ENCODE measurements at regions not wholly inside any gene's neighbourhood (a gene's known extent, or its start where the extent isn't known, plus 50 kb on each side); places are given as distances from the start of the nearest gene placed in this dataset.
A peak's percentile ranks its signal among the peaks of the same experiment; 100 is the strongest.

GRCh38 chr15:39283531-39283930, 297.3 kb upstream of the THBS1 start:
- DNase-seq (ENCODE audit: insufficient read length, low spot score) (no peak), FAIRE-seq (no peak)

GRCh38 chr15:39285071-39285470, 295.8 kb upstream of the THBS1 start:
- no peak for DNase-seq (ENCODE audit: insufficient read length, low spot score)
- no peak for FAIRE-seq

DNA sequence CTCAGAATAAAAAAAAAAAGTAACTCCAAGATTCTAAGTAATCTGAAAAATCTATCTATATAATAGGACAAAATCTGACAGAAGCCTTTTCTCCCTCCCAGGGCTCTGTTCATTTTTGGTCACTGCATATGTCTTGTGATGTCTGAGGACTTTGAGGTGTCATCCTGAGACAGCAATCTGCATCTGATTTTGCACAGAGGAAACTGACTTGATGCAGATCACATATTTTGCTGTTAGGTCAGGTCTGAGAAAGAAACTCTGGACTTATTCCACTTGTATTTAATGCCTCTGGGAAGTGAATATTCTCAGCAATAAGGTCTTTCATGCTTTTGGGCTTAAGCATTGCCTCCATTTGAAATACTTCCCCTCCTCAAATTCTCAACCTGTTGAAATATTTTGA, 295.2 kb upstream of the THBS1 start:
- DNase-seq (ENCODE audit: insufficient read length, low spot score) (no peak), FAIRE-seq (no peak)

GRCh38 chr15:39286706-39287105, 294.2 kb upstream of the THBS1 start:
- no peak for FAIRE-seq

GRCh38 chr15:39287322-39288195, 293.3 kb upstream of the THBS1 start:
- DNase-seq (ENCODE audit: insufficient read length, low spot score) (no peak), FAIRE-seq (no peak)

More at GRCh38 chr15:39286706-39287105, 294.2 kb upstream of the THBS1 start:
- DNase-seq (ENCODE audit: insufficient read length, low spot score), result no peak

DNA sequence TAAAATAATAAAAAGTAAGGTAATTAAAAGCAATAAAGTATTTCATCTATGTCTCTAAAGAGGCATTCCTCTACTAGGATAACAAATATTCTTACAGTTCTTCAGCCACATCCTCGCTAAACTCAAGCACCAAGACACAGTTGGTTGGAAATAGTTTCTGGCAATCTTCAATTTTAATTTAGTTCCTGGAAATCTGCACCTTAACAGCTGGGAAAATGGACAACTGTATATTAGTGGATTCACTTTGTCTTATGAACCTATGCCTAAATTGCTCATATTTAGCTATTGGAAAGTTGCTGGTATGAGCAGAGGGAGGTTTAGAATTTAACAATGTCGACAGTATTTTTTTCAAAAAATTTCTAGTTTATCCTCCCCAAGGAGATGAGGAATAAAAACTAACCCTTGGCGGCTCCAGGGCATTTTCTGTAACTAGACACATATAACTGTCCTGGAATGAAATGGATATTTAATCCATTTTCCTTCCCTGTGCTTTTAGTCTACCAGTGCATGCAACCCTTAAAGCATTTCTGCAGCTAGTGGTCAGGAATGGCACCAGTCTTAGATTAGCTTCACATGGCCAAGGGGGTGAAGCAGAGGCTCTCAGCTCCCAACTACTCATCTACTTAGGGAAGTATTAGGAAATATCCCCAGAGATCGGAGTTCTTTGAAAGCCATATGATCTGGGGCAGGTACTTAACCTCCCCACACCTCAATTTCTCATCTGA, 290.0 kb upstream of the THBS1 start:
- FAIRE-seq (no peak), DNase-seq (ENCODE audit: insufficient read length, low spot score) (no peak)

DNA sequence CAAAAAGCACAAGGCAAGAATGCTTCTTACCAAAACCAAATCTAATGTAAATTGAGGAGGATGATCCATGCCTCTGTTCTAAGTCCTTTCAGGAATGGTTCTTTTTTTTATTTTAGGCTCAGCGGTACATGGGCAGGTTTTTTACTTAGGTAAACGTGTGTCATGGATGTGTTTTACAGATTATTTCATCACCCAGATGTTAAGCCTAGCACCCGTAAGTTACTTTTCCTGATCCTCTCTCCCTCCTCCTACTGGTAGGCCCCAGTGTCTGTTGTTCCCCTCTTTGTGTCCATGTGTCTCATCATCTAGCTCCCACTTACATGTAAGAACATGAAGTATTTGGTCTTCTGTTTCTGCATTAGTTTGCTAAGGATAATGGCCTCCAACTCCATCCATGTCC, 289.2 kb upstream of the THBS1 start:
- DNase-seq (ENCODE audit: insufficient read length, low spot score) (no peak), FAIRE-seq (no peak)

DNA sequence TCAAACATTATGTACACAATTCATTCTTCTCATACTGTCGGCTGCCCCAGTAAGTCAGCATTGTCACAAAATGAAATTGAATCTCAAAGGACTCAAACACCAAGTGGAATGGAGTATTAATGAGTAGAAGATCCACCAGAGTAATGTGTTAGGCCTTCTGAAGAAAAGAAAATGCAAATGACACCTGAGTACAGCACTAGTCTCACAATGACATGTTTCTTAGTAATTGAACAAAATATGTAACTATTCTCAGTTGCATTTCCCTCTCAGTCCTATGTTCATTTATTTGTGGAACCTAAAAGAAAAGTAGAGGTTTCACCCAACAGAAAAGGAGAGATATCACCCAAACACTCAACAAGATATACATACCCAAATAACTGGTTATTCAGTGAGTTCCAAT, 283.9 kb upstream of the THBS1 start:
- FAIRE-seq (no peak), DNase-seq (ENCODE audit: insufficient read length, low spot score) (no peak)

DNA sequence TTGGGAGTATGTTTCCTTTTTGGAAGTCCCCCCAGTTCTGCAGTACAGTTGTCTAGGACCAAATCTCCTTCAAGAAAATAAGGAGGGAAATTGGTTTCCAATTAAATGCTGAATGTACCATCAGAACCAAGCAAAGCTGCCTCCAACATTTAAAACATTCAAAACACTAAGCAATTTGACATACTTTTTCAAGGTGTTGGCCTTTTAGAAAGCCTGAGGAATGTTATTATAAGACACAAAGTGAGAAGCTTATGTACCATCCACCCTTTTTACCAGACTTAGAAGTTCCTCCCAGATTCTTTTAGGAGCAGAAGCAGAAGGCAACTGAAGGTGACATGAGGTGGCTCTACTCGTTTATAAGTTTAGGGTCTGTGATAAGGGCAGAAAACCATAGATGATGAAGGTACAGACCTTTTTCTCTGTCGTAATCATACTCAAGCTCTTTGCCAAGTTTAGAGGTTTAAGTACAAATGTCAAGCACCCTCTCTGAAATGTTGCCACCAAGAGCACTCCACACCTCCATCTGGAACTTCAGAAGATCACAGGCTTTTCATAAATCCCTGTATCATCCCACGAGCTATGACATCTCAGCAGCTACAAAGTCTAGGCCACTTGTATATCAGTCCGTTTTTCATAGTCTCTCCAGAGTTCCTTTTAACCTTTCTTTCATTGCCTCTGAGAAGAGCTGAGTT, 282.5 kb upstream of the THBS1 start:
- no peak for DNase-seq (ENCODE audit: insufficient read length, low spot score)
- FAIRE-seq, result no peak

DNA sequence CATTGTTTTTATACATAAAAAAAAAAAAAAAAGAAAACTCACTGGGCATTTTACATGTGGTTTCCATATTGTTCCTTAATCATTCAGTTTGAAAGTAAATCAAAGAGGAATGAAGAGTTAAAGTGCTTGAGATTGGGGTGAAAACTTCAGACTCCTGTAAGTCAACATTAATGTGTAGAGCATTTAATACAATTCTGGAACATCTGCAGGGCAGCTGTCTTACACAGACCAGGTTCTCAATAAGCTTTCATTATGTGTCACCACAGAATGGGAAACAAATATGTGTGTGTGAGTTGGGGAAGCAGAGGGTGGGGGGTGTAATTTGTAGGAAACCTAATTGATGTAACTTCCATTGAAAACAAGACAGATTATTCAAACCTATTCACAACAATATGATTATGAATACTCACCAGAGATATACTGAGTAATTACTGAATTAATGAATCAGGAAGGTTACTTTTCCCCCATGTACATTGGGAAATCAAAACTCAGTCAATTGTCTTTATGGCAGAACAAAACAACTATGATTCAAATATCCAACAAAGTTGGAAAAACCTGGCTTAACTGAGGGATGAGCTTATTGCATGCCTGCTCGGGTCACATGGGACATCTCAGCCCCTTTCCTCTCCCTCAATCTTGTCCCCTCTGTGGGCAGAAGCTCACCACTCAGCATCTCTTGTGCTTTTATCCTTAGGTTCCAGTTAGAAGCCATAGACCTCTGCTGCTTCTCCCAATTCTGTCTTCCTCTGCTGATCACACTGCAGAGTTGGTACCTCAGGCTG, 281.2 kb upstream of the THBS1 start:
- no peak for DNase-seq (ENCODE audit: insufficient read length, low spot score)
- no peak for FAIRE-seq

- DNase-seq (ENCODE audit: insufficient read length, low spot score), result peak; percentile 36
- no peak for FAIRE-seq
Observed at GRCh38 chr15:39300451-39301153, 280.3 kb upstream of the THBS1 start.

DNA sequence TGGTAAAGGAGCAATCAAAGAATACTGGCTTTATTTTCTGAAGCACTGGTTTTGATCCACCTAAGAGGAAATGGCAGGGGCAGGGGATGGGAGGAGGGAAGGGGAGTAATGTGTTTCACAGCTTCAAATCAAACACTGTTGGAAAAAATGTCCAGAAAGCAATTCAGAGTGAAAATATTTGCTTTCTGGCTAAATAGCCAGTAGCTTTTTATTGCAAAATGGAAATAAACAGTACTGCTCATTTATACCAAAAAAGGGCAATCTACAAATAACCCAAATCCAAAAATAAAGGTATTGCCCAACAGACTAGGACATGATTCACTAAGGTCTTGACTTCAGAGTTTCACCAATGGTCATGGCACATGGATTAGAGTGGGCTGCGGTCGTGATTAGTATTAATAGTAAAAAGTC, 279.3 kb upstream of the THBS1 start:
- FAIRE-seq, result no peak
- no peak for DNase-seq (ENCODE audit: insufficient read length, low spot score)

DNA sequence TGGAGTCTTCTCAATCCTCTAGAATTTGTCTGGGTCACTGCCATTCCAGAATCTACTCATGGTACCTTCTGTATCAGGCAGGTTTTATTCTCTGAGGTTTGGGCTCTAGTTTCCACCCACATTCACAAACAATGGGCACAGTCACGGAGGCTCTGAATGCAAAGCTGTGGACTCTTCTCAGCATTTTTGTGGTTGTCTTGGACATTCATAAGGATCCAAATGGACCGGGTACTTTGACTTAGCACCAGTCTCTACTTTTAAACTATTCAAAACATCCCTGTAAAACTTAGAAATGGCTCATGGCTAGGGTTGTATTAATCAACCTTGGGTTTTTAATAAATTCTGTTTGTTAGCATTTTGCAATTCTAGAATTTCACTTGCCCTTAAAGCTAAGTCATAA, 277.9 kb upstream of the THBS1 start:
- DNase-seq (ENCODE audit: insufficient read length, low spot score), result no peak
- FAIRE-seq, result no peak

- FAIRE-seq (no peak), DNase-seq (ENCODE audit: insufficient read length, low spot score) (no peak)
Observed at GRCh38 chr15:39304201-39304841, 276.6 kb upstream of the THBS1 start.

DNA sequence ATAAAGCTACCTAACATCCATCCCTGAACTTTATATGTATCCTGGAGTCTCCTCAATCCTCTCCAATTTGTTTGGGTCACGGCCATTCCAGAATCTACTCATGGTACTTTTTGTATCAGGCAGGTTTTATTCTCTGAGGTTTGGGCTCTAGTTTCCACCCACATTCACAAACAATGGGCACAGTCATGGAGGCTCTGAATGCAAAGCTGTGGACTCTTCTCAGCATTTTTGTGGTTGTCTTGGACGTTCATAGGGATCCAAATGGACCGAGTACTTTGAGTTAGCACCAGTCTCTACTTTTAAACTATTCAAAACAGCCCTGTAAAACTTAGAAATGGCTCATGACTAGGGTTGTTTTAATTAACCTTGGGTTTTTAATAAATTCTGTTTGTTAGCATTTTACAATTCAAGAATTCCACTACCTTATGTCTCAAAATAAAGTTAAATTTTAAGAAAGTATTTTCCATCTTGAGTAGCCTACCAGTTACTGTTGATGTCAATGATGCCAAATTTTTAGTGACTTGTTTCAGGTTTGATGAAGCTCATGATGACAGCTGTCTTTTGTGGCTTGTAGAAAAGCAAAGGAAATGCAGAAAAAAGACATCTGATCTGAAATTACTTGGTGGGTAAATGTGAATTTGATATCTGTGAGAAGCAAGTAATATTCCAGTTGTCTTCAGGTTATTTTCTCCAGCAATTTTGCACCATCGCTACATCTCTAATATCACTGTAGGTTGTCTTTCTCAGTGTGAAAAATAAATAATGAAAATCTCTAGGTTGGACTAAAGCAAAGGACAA, 275.7 kb upstream of the THBS1 start:
- FAIRE-seq (no peak), DNase-seq (ENCODE audit: insufficient read length, low spot score) (no peak)

DNA sequence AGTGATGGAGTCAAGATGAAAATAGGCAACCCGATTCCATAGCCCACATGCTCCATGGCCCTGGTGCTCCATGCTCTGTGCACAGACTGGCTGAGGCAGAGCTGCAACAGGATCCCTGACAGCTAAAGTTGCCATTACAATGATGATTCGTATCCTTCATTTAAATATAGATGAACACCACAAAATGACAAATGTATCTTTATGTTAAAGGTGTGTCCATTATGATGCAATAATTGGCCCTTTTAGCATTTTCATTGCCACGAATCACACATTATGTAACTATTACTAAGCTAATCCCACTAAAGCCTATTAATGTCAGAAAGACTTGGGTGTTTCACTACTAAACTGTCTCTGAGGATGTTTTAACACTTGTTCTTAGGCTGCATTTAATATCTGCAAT, 270.2 kb upstream of the THBS1 start:
- DNase-seq (ENCODE audit: insufficient read length, low spot score), result no peak
- FAIRE-seq, result no peak

- FAIRE-seq (no peak), DNase-seq (ENCODE audit: insufficient read length, low spot score) (peak; percentile 11)
Observed at GRCh38 chr15:39312984-39313383, 267.9 kb upstream of the THBS1 start.

DNA sequence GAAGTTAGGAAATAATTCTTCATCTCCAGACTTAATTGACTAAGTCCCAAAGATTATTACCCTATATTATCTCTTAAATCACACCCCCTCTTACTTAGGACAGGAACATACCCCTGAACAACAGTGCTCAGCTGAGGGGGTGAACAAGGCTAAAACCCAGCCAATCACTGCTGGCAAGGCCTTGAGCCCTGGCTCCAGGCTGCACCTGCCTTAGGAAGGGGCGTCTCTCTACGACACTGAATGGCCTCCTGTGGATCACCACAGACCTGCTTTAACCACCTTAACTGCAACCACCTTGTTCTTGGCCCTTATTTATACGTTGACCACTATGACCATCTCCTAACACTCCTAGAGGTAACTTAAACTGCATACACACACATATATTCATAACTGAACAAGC, 267.4 kb upstream of the THBS1 start:
- DNase-seq (ENCODE audit: insufficient read length, low spot score) (no peak), FAIRE-seq (no peak)

GRCh38 chr15:39313881-39314280, 267.0 kb upstream of the THBS1 start:
- no peak for DNase-seq (ENCODE audit: insufficient read length, low spot score)
- FAIRE-seq, result no peak

Measured in HTR-8/SVneo (cell line).